Fibroblast of lung (primary cell): ENCODE measurements at regions not wholly inside any gene's neighbourhood (a gene's known extent, or its start where the extent isn't known, plus 50 kb on each side); places are given as distances from the start of the nearest gene placed in this dataset.

ENCODE experiments used
- DNase-seq, 2 donors: peaks; one replicate each; pipeline versions ENCODE4 v3.0.0 to v3.0.0-alpha.2; 2010; ENCODE audit warnings: low read depth in 2 of 2
- H2AFZ ChIP-seq: 2 replicates; pipeline ENCODE4 v1.5.1; 2012; ENCODE audit warnings: low read length, control low read depth, inconsistent platforms
- H3K27ac ChIP-seq: 2 replicates; pipeline ENCODE4 v1.5.1; 2011; ENCODE audit warnings: low read length, control low read depth; ENCODE audit not compliant: insufficient read depth
- H3K27me3 ChIP-seq: 2 replicates; pipeline ENCODE4 v1.5.1; 2011; ENCODE audit warnings: mild to moderate bottlenecking, low read length; ENCODE audit not compliant: control insufficient read depth, insufficient read depth
- H3K36me3 ChIP-seq: 2 replicates; pipeline ENCODE4 v1.5.1; 2011; ENCODE audit warnings: low read length; ENCODE audit not compliant: control insufficient read depth, insufficient read depth
- H3K4me1 ChIP-seq: 2 replicates; pipeline ENCODE4 v1.5.1; 2011; ENCODE audit warnings: low read length; ENCODE audit not compliant: control insufficient read depth, insufficient read depth; ENCODE audit errors: extremely low read depth
- H3K4me2 ChIP-seq: 2 replicates; pipeline ENCODE4 v1.5.1; 2011; ENCODE audit warnings: low read length, control low read depth; ENCODE audit not compliant: insufficient read depth; ENCODE audit errors: extremely low read depth
- H3K4me3 ChIP-seq, 4 experiments: fragments of 200-600 bp in 1 of 4; sonication (generic) in 1 of 4; replicated peaks in 1 of 4; 2 replicates each; pipeline ENCODE4 v1.5.1; 2011 to 2016; ENCODE audit warnings: low read length in 4 of 4, low read depth in 3 of 4, mild to moderate bottlenecking in 3 of 4, control low read depth in 2 of 4, inconsistent platforms in 1 of 4, mixed read lengths in 1 of 4; ENCODE audit not compliant: insufficient read depth in 1 of 4; ENCODE audit errors: control extremely low read depth in 1 of 4
- H3K79me2 ChIP-seq: 2 replicates; pipeline ENCODE4 v1.5.1; 2012; ENCODE audit warnings: mild to moderate bottlenecking, low read length, inconsistent platforms; ENCODE audit not compliant: control insufficient read depth, insufficient read depth
- H3K9ac ChIP-seq: 2 replicates; pipeline ENCODE4 v1.5.1; 2011; ENCODE audit warnings: mild to moderate bottlenecking, low read length, control low read depth; ENCODE audit not compliant: insufficient read depth
- H3K9me3 ChIP-seq: 2 replicates; pipeline ENCODE4 v1.5.1; 2012; ENCODE audit warnings: low read depth, low read length; ENCODE audit not compliant: control insufficient read depth, insufficient read depth
- H4K20me1 ChIP-seq: 2 replicates; pipeline ENCODE4 v1.5.1; 2011; ENCODE audit warnings: low read length; ENCODE audit not compliant: control insufficient read depth, insufficient read depth; ENCODE audit errors: extremely low read depth
- CTCF ChIP-seq, 2 donors: IDR thresholded peaks in 1 of 2; conservative IDR thresholded peaks in 1 of 2; 1 replicate in 1 of 2; 2 replicates in 1 of 2; pipeline ENCODE4 v1.5.1; 2011 to 2012; ENCODE audit warnings: low read length in 2 of 2, control low read depth in 1 of 2, inconsistent platforms in 1 of 2, low read depth in 1 of 2, mild to moderate bottlenecking in 1 of 2
- EZH2 ChIP-seq: IDR thresholded peaks from 2 replicates; pipeline ENCODE4 v1.5.1; 2012; ENCODE audit warnings: low read length, control low read depth, mild to moderate bottlenecking; ENCODE audit errors: missing control alignments

- no peaks in the 10 kb centered on the region for H3K9me3 ChIP-seq
- no peak overlapping the region for H2AFZ ChIP-seq
- no peaks in the 10 kb centered on the region for H4K20me1 ChIP-seq
- no peaks in the 10 kb centered on the region for H3K4me1 ChIP-seq
- TF ChIP-seq CTCF (conservative IDR thresholded peaks at IDR 0.05 in 1 of 2, IDR thresholded peaks at IDR 0.05 in 1 of 2; ENCODE audit: low read depth in 1 of 2, low read length in 2 of 2) (no peak), EZH2 (no peak)
- H3K27ac ChIP-seq = no peak overlapping the region
- no peaks in the 10 kb centered on the region for H3K79me2 ChIP-seq
- H3K36me3 ChIP-seq = no peaks in the 10 kb centered on the region
- no peak overlapping the region for H3K4me3 ChIP-seq
- H3K27me3 ChIP-seq = no peaks in the 10 kb centered on the region
- DNase-seq = no peak
- no peak overlapping the region for H3K4me2 ChIP-seq
- no peak overlapping the region for H3K9ac ChIP-seq
These were observed 376.1 kb upstream of the MTPN start for GRCh38 chr7:136353287-136353686.

GRCh38 chr7:136348542-136349192 is 371.5 kb upstream of the MTPN start:
- Histone ChIP-seq H3K4me3 (no peak overlapping the region), H3K4me2 (no peak overlapping the region), H3K27ac (no peak overlapping the region), H3K9ac (no peak overlapping the region), H4K20me1 (no peaks in the 10 kb centered on the region), H3K27me3 (no peaks in the 10 kb centered on the region), H3K4me1 (no peaks in the 10 kb centered on the region), H3K9me3 (no peaks in the 10 kb centered on the region), H3K79me2 (no peaks in the 10 kb centered on the region), H3K36me3 (no peaks in the 10 kb centered on the region), H2AFZ (no peak overlapping the region)
- TF ChIP-seq CTCF (conservative IDR thresholded peaks at IDR 0.05 in 1 of 2, IDR thresholded peaks at IDR 0.05 in 1 of 2; ENCODE audit: low read depth in 1 of 2, low read length in 2 of 2) = no peak
- TF ChIP-seq EZH2 = no peak
- no peak for DNase-seq

DNA sequence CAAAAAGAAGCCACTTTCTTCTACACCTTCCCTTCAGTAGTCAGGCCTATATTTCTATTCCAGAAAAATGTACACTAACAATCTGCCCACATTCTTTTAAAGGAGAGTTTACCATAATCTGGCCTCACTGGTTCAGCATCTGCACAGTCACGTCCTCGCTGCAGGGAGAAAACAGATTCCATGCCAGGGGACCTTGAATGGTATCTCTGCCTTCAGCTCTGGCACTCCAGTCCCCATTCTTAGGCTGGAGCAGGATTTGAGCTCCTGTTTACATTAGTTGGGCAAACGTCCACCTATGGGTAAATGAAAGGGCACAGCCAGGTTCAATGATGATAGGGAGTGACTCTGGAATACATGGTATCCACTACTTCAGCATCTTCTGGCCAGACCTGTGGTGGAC is 371.0 kb upstream of the MTPN start:
- no peak for DNase-seq
- H3K4me1 ChIP-seq = no peaks in the 10 kb centered on the region
- H3K9me3 ChIP-seq = no peaks in the 10 kb centered on the region
- no peak for TF ChIP-seq EZH2
- TF ChIP-seq CTCF (conservative IDR thresholded peaks at IDR 0.05 in 1 of 2, IDR thresholded peaks at IDR 0.05 in 1 of 2; ENCODE audit: low read depth in 1 of 2, low read length in 2 of 2) = no peak
- no peak overlapping the region for H2AFZ ChIP-seq
- H3K36me3 ChIP-seq = no peaks in the 10 kb centered on the region
- H3K27ac ChIP-seq = no peak overlapping the region
- H3K79me2 ChIP-seq = no peaks in the 10 kb centered on the region
- H4K20me1 ChIP-seq = no peaks in the 10 kb centered on the region
- H3K27me3 ChIP-seq = no peaks in the 10 kb centered on the region
- no peak overlapping the region for H3K4me3 ChIP-seq
- no peak overlapping the region for H3K4me2 ChIP-seq
- no peak overlapping the region for H3K9ac ChIP-seq
